H1 (cell line): ENCODE measurements at regions not wholly inside any gene's neighbourhood (a gene's known extent, or its start where the extent isn't known, plus 50 kb on each side); places are given as distances from the start of the nearest gene placed in this dataset.

Experiments used
- CTCF ChIA-PET: fragments of 300-600 bp; sonication (Branson Sonifier 250); formaldehyde crosslinking; loops from one replicate; lab custom pipeline; 2021; ENCODE audit not compliant: partially characterized antibody; lab: Charles Lee
- POLR2A ChIA-PET: fragments of 300-600 bp; sonication (Branson Sonifier 250); formaldehyde crosslinking; loops from one replicate; lab custom pipeline; 2021; ENCODE audit warnings: inconsistent platforms; ENCODE audit not compliant: partially characterized antibody; lab: Charles Lee
- DNase-seq, 2 experiments: peaks; one replicate each; pipeline versions ENCODE4 v3.0.0 to v3.0.0-alpha.2; 2010 to 2022; ENCODE audit warnings: low spot score in 2 of 2, low read depth in 1 of 2, mixed read lengths in 1 of 2
- FAIRE-seq: peaks from 2 replicates; lab custom pipeline; 2011; peaks lifted over from hg19 to GRCh38; lab: Jason Lieb, UNC
- H2AFZ ChIP-seq: 2 replicates; pipeline ENCODE4 v1.8.1; 2012; ENCODE audit warnings: low read length, inconsistent platforms
- H2AK5ac ChIP-seq: 2 replicates; pipeline ENCODE4 v1.6.1; 2013; ENCODE audit warnings: low read depth, low read length
- H2BK120ac ChIP-seq: replicated peaks from 2 replicates; pipeline ENCODE3; 2013; ENCODE audit warnings: low read depth, low read length, inconsistent platforms
- H2BK12ac ChIP-seq: 2 replicates; pipeline ENCODE4 v1.6.1; 2013; ENCODE audit warnings: low read depth, low read length
- H2BK15ac ChIP-seq: 2 replicates; pipeline ENCODE4 v1.6.1; 2013; ENCODE audit warnings: low read length
- H2BK20ac ChIP-seq: 2 replicates; pipeline ENCODE4 v1.6.1; 2013; ENCODE audit warnings: low read length
- H2BK5ac ChIP-seq: 2 replicates; pipeline ENCODE4 v1.6.1; 2013; ENCODE audit warnings: low read depth, low read length
- H3K14ac ChIP-seq: 2 replicates; pipeline ENCODE4 v1.6.1; 2013; ENCODE audit warnings: inconsistent platforms; ENCODE audit not compliant: insufficient read length
- H3K18ac ChIP-seq: 2 replicates; pipeline ENCODE4 v1.6.1; 2013; ENCODE audit warnings: low read length; ENCODE audit errors: extremely low read depth
- H3K23ac ChIP-seq: 2 replicates; pipeline ENCODE4 v1.6.1; 2013; ENCODE audit warnings: inconsistent platforms; ENCODE audit not compliant: insufficient read length
- H3K23me2 ChIP-seq: 2 replicates; pipeline ENCODE4 v1.6.1; 2013; ENCODE audit warnings: low read depth, low read length
- H3K27ac ChIP-seq: 2 replicates; pipeline ENCODE4 v1.6.1; 2011; ENCODE audit warnings: low read depth, low read length, inconsistent platforms
- H3K27me3 ChIP-seq, 4 experiments: replicated peaks in 1 of 4; 1 replicate in 1 of 4; 2 replicates in 3 of 4; pipeline versions ENCODE4 v1.6.1 to v1.8.1; 2011 to 2013; ENCODE audit warnings: low read length in 3 of 4, mild to moderate bottlenecking in 3 of 4, inconsistent platforms in 2 of 4, mixed read lengths in 2 of 4, moderate library complexity in 1 of 4; ENCODE audit not compliant: control insufficient read depth in 3 of 4, insufficient read depth in 3 of 4; ENCODE audit errors: extremely low read depth in 1 of 4
- H3K36me3 ChIP-seq, 4 experiments: 2 replicates each; pipeline versions ENCODE4 v1.6.1 to v1.8.1; 2011 to 2013; ENCODE audit warnings: mild to moderate bottlenecking in 4 of 4, low read length in 3 of 4, moderate library complexity in 2 of 4, control low read depth in 1 of 4, inconsistent platforms in 1 of 4; ENCODE audit not compliant: insufficient read depth in 4 of 4, control insufficient read depth in 2 of 4
- H3K4ac ChIP-seq: replicated peaks from 2 replicates; pipeline ENCODE3; 2013; ENCODE audit warnings: low read length, low read depth, mixed read lengths, inconsistent platforms; ENCODE audit not compliant: insufficient read length
- H3K4me1 ChIP-seq, 4 experiments: replicated peaks in 1 of 4; 1 replicate in 1 of 4; 2 replicates in 3 of 4; pipeline versions ENCODE4 v1.6.1 to v1.8.1; 2011 to 2013; ENCODE audit warnings: low read length in 3 of 4, inconsistent platforms in 2 of 4, mixed read lengths in 1 of 4; ENCODE audit not compliant: insufficient read depth in 4 of 4, control insufficient read depth in 3 of 4
- H3K4me2 ChIP-seq, 2 experiments: 2 replicates each; pipeline versions ENCODE4 v1.6.1 to v1.8.1; 2011 to 2013; ENCODE audit warnings: low read depth in 2 of 2, low read length in 2 of 2, control low read depth in 1 of 2, inconsistent platforms in 1 of 2, mild to moderate bottlenecking in 1 of 2; ENCODE audit not compliant: insufficient read depth in 1 of 2
- H3K4me3 ChIP-seq, 4 experiments: fragments of 200-600, 300-600 bp in 1 of 4; sonication (generic), shearing (Covaris generic), sonication (Bioruptor Twin) in 1 of 4; 2 replicates each; pipeline versions ENCODE4 v1.5.1 to v1.8.1; 2011 to 2016; ENCODE audit warnings: low read length in 4 of 4, low read depth in 3 of 4, control low read depth in 2 of 4, inconsistent platforms in 2 of 4, mild to moderate bottlenecking in 2 of 4, mixed read lengths in 1 of 4, moderate library complexity in 1 of 4; ENCODE audit not compliant: insufficient read depth in 2 of 4; ENCODE audit errors: extremely low read depth in 1 of 4
- H3K56ac ChIP-seq: replicated peaks from 2 replicates; pipeline ENCODE3; 2013; ENCODE audit warnings: low read depth, mild to moderate bottlenecking, mixed read lengths, low read length, inconsistent platforms; ENCODE audit not compliant: insufficient read length
- H3K79me1 ChIP-seq: 2 replicates; pipeline ENCODE4 v1.6.1; 2013; ENCODE audit warnings: low read depth, low read length, control low read depth
- H3K79me2 ChIP-seq, 2 experiments: 2 replicates each; pipeline versions ENCODE4 v1.6.1 to v1.8.1; 2012 to 2013; ENCODE audit warnings: low read length in 2 of 2, mild to moderate bottlenecking in 2 of 2, inconsistent platforms in 1 of 2; ENCODE audit not compliant: insufficient read depth in 2 of 2, control insufficient read depth in 1 of 2
- H3K9ac ChIP-seq, 4 experiments: replicated peaks in 1 of 4; 1 replicate in 1 of 4; 2 replicates in 3 of 4; pipeline versions ENCODE4 v1.6.1 to v1.8.1; 2011 to 2013; ENCODE audit warnings: low read depth in 3 of 4, low read length in 3 of 4, control low read depth in 2 of 4, mild to moderate bottlenecking in 2 of 4, moderate library complexity in 2 of 4, inconsistent platforms in 1 of 4; ENCODE audit errors: extremely low read depth in 1 of 4
- H3K9me3 ChIP-seq, 2 experiments: 2 replicates each; pipeline versions ENCODE4 v1.6.1 to v1.8.1; 2012 to 2013; ENCODE audit warnings: mild to moderate bottlenecking in 2 of 2, moderate library complexity in 2 of 2, control low read depth in 1 of 2, inconsistent platforms in 1 of 2, low read depth in 1 of 2, low read length in 1 of 2, mixed read lengths in 1 of 2; ENCODE audit not compliant: insufficient read depth in 2 of 2
- H4K20me1 ChIP-seq, 2 experiments: replicated peaks in 1 of 2; 2 replicates each; pipeline versions ENCODE3 to v1.8.1; 2011 to 2013; ENCODE audit warnings: inconsistent platforms in 2 of 2, low read length in 2 of 2, mild to moderate bottlenecking in 1 of 2; ENCODE audit not compliant: insufficient read depth in 2 of 2, control insufficient read depth in 1 of 2
- H4K5ac ChIP-seq: 2 replicates; pipeline ENCODE4 v1.6.1; 2013; ENCODE audit warnings: low read length, low read depth, mixed read lengths, inconsistent platforms; ENCODE audit not compliant: insufficient read length
- H4K8ac ChIP-seq: 2 replicates; pipeline ENCODE4 v1.8.0; 2013; ENCODE audit warnings: mild to moderate bottlenecking, moderate library complexity, low read length, inconsistent platforms; ENCODE audit not compliant: insufficient read depth; ENCODE audit errors: extremely low read depth
- H4K91ac ChIP-seq: replicated peaks from 2 replicates; pipeline ENCODE3; 2013; ENCODE audit warnings: low read length, mixed read lengths, inconsistent platforms; ENCODE audit not compliant: insufficient read length
- MAX ChIP-seq: IDR thresholded peaks from 2 replicates; pipeline ENCODE4 v1.6.1; 2012; ENCODE audit warnings: inconsistent platforms
- NANOG ChIP-seq: IDR thresholded peaks from 2 replicates; pipeline ENCODE4 v1.6.1; 2011; ENCODE audit warnings: low read length, low read depth, mild to moderate bottlenecking, inconsistent platforms; ENCODE audit not compliant: insufficient read depth, poor library complexity, severe bottlenecking
- WGBS, 2 experiments: shearing (Covaris generic) in 1 of 2; methylation state at CpG; one replicate each; pipeline versions ENCODE4 v1.1.6 to v1.1.7; 2013 to 2015; ENCODE audit warnings: low lambda C conversion rate in 2 of 2, mixed read lengths in 2 of 2, inconsistent platforms in 1 of 2, low coverage in 1 of 2, missing lambda C conversion rate in 1 of 2; ENCODE audit not compliant: insufficient replicate concordance in 2 of 2, insufficient coverage in 1 of 2, insufficient read length in 1 of 2; ENCODE audit errors: extremely low coverage in 1 of 2, missing lambda C conversion rate in 1 of 2; 5-methylcytosine and 5-hydroxymethylcytosine counted together

DNA sequence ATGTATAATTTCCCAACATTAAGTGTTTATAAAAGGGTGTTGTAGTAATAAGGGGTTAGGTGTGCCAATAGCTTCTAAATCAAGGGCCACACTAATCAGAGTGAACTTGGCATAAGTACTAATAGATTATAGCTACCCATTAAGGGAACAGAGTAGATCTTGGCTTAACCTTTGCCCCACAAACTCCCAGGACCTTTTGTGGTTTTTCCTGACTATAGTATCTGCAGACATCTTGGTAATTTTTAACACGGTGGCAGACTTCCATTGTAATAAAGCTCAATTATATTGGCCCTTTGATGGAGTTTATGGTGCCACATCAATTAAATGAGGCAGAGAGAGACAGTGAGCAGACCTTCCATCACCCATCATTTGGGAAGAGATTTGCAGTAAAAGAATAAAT lies 358.5 kb upstream of the HNRNPA3 start:
- Histone ChIP-seq H3K56ac (no peak overlapping the region), H3K27me3 (no peaks in the 10 kb centered on the region), H3K9me3 (no peaks in the 10 kb centered on the region), H3K14ac (no peak overlapping the region), H3K79me2 (no peaks in the 10 kb centered on the region), H3K18ac (no peak overlapping the region), H2BK12ac (no peak overlapping the region), H4K8ac (no peak overlapping the region), H4K20me1 (no peaks in the 10 kb centered on the region), H3K23me2 (no peaks in the 10 kb centered on the region), H3K4me3 (no peak overlapping the region), H4K5ac (no peak overlapping the region), H2AFZ (no peak overlapping the region), H3K4me1 (peaks cover 0 to 6% (median 2%) of the 10 kb centered on the region in 4 experiments; a peak in 2 of 7 replicates), H3K36me3 (no peaks in the 10 kb centered on the region), H3K4ac (no peak overlapping the region), H2AK5ac (no peak overlapping the region), H3K23ac (no peak overlapping the region), H3K4me2 (no peak overlapping the region), H2BK120ac (no peak overlapping the region), H2BK5ac (no peak overlapping the region), H2BK20ac (no peak overlapping the region), H3K79me1 (no peaks in the 10 kb centered on the region), H3K27ac (no peak overlapping the region), H2BK15ac (no peak overlapping the region), H3K9ac (no peak overlapping the region), H4K91ac (no peak overlapping the region)
- POLR2A ChIA-PET = no interaction called here
- WGBS, 2 experiments = 83% methylated on average over 1 of the region's 1 CpG; no CpG with 5 or more reads in 1 of the 2 experiments
- FAIRE-seq (no peak), DNase-seq (no peak)
- CTCF ChIA-PET = interaction anchor here (1.5 kb wide), 1 partner anchor 32 kb away, joined by 5 read pairs; no protein-coding TSS in a partner anchor
- TF ChIP-seq MAX = no peak
- no peak for TF ChIP-seq NANOG
